Kidney epithelial cell (primary cell): ENCODE measurements at regions not wholly inside any gene's neighbourhood (a gene's known extent, or its start where the extent isn't known, plus 50 kb on each side); places are given as distances from the start of the nearest gene placed in this dataset.

Experiments used
- DNase-seq: peaks from one replicate; pipeline ENCODE4 v3.0.0-alpha.2; 2010; ENCODE audit warnings: low read depth
- H3K27me3 ChIP-seq: 2 replicates; pipeline ENCODE4 v1.6.0; 2011; ENCODE audit warnings: low read length; ENCODE audit not compliant: control insufficient read depth, insufficient read depth
- H3K36me3 ChIP-seq: 2 replicates; pipeline ENCODE4 v1.5.1; 2011; ENCODE audit warnings: low read length; ENCODE audit not compliant: control insufficient read depth, insufficient read depth
- H3K4me3 ChIP-seq: 2 replicates; pipeline ENCODE4 v1.5.1; 2011; ENCODE audit warnings: low read depth, mild to moderate bottlenecking, control low read depth, low read length
- CTCF ChIP-seq: IDR thresholded peaks from 2 replicates; pipeline ENCODE4 v1.5.1; 2011; ENCODE audit warnings: mild to moderate bottlenecking, moderate library complexity, low read length, control low read depth, inconsistent platforms; ENCODE audit not compliant: insufficient read depth, poor library complexity, severe bottlenecking

- Histone ChIP-seq H3K36me3 (no peaks in the 10 kb centered on the region), H3K4me3 (no peak overlapping the region), H3K27me3 (no peaks in the 10 kb centered on the region)
- TF ChIP-seq CTCF: no peak
- DNase-seq: no peak
Measured at GRCh38 chr9:18022642-18023041, 443.8 kb downstream of the SH3GL2 start.

GRCh38 chr9:18023332-18023731 is 444.5 kb downstream of the SH3GL2 start:
- no peak for TF ChIP-seq CTCF
- Histone ChIP-seq H3K36me3 (no peaks in the 10 kb centered on the region), H3K27me3 (no peaks in the 10 kb centered on the region), H3K4me3 (no peak overlapping the region)
- no peak for DNase-seq

- no peaks in the 10 kb centered on the region for H3K36me3 ChIP-seq
- TF ChIP-seq CTCF: no peak
- DNase-seq: no peak
- no peak overlapping the region for H3K4me3 ChIP-seq
- H3K27me3 ChIP-seq: no peaks in the 10 kb centered on the region
Measured at GRCh38 chr9:18032636-18033035, 441.3 kb upstream of the ADAMTSL1 start.

- DNase-seq: no peak
- H3K27me3 ChIP-seq: no peaks in the 10 kb centered on the region
- H3K4me3 ChIP-seq: no peak overlapping the region
- TF ChIP-seq CTCF: no peak
- no peaks in the 10 kb centered on the region for H3K36me3 ChIP-seq
Measured at GRCh38 chr9:18036422-18037187, 437.3 kb upstream of the ADAMTSL1 start.

- TF ChIP-seq CTCF: no peak
- no peaks in the 10 kb centered on the region for H3K36me3 ChIP-seq
- H3K4me3 ChIP-seq: no peak overlapping the region
- no peaks in the 10 kb centered on the region for H3K27me3 ChIP-seq
- no peak for DNase-seq
Measured at GRCh38 chr9:18037981-18038380, 436.0 kb upstream of the ADAMTSL1 start.

GRCh38 chr9:18040327-18040726 is 433.6 kb upstream of the ADAMTSL1 start:
- Histone ChIP-seq H3K4me3 (no peak overlapping the region), H3K36me3 (no peaks in the 10 kb centered on the region), H3K27me3 (no peaks in the 10 kb centered on the region)
- no peak for TF ChIP-seq CTCF
- DNase-seq: no peak
